Osteoblast (primary cell): ENCODE measurements at regions not wholly inside any gene's neighbourhood (a gene's known extent, or its start where the extent isn't known, plus 50 kb on each side); places are given as distances from the start of the nearest gene placed in this dataset.

Experiments
- DNase-seq: peaks from one replicate; pipeline ENCODE4 v3.0.0; 2011; ENCODE audit warnings: low spot score, mixed read lengths; ENCODE audit not compliant: insufficient read length; ENCODE audit errors: missing footprints
- H2AFZ ChIP-seq: 2 replicates; pipeline ENCODE4 v1.6.0; 2011; ENCODE audit warnings: mild to moderate bottlenecking, low read length
- H3K27ac ChIP-seq: 2 replicates; pipeline ENCODE4 v1.5.1; 2011; ENCODE audit warnings: mild to moderate bottlenecking, low read depth, low read length, moderate library complexity
- H3K27me3 ChIP-seq: 2 replicates; pipeline ENCODE4 v1.6.0; 2012; ENCODE audit warnings: mild to moderate bottlenecking, control low read depth, inconsistent platforms, low read length, moderate library complexity; ENCODE audit not compliant: insufficient read depth
- H3K36me3 ChIP-seq: 2 replicates; pipeline ENCODE4 v1.5.1; 2011; ENCODE audit warnings: mild to moderate bottlenecking, low read length, control low read depth, moderate library complexity; ENCODE audit not compliant: insufficient read depth
- H3K4me1 ChIP-seq: 2 replicates; pipeline ENCODE4 v1.5.1; 2011; ENCODE audit warnings: mild to moderate bottlenecking, low read length, control low read depth, moderate library complexity; ENCODE audit not compliant: insufficient read depth
- H3K4me2 ChIP-seq: 2 replicates; pipeline ENCODE4 v1.6.0; 2011; ENCODE audit warnings: mild to moderate bottlenecking, low read length; ENCODE audit not compliant: insufficient read depth
- H3K4me3 ChIP-seq: fragments of 200-600 bp; sonication (generic); 3 replicates; pipeline ENCODE4 v1.5.1; 2012; ENCODE audit warnings: mild to moderate bottlenecking, low read length, inconsistent platforms; ENCODE audit not compliant: insufficient read depth
- H3K79me2 ChIP-seq: 2 replicates; pipeline ENCODE4 v1.6.0; 2012; ENCODE audit warnings: mild to moderate bottlenecking, low read length, control low read depth, inconsistent platforms; ENCODE audit not compliant: insufficient read depth
- H3K9me3 ChIP-seq: 2 replicates; pipeline ENCODE4 v1.5.1; 2011; ENCODE audit warnings: low read depth, low read length, control low read depth
- H4K20me1 ChIP-seq: 2 replicates; pipeline ENCODE4 v1.6.0; 2012; ENCODE audit warnings: mild to moderate bottlenecking, low read length, control low read depth; ENCODE audit not compliant: insufficient read depth
- TF ChIP-seq, protein P1 (sequence below): IDR thresholded peaks from 2 replicates; pipeline ENCODE4 v1.5.1; 2011; ENCODE audit warnings: mild to moderate bottlenecking, low read depth, low read length, moderate library complexity; ENCODE audit errors: extremely low read depth

DNA sequence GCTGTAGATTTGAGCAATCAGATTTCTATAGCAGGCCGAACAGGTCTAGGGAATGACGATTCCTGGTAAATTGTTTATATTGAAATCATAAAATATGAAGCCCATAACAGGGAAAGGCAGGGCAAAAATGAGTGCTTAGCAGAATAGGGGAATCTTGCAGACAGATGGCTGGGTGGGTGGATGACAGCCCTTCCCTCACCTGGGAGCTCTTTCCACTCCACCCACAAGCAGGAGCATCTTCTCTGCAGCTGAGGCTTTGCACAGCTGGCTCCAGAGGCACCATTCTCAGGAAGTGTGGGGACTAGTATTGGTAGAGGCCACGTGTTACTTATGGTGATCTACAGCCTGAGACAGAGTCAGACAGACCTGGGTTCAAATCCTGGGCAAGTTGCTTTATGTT, 55.9 kb upstream of the SYN2 start:
- H3K36me3 ChIP-seq: no peaks in the 10 kb centered on the region
- DNase-seq: no peak
- H3K9me3 ChIP-seq: no peaks in the 10 kb centered on the region
- H3K27ac ChIP-seq: no peak overlapping the region
- H3K4me1 ChIP-seq: no peaks in the 10 kb centered on the region
- no peak overlapping the region for H2AFZ ChIP-seq
- no peak overlapping the region for H3K4me2 ChIP-seq
- TF ChIP-seq, protein P1, sequence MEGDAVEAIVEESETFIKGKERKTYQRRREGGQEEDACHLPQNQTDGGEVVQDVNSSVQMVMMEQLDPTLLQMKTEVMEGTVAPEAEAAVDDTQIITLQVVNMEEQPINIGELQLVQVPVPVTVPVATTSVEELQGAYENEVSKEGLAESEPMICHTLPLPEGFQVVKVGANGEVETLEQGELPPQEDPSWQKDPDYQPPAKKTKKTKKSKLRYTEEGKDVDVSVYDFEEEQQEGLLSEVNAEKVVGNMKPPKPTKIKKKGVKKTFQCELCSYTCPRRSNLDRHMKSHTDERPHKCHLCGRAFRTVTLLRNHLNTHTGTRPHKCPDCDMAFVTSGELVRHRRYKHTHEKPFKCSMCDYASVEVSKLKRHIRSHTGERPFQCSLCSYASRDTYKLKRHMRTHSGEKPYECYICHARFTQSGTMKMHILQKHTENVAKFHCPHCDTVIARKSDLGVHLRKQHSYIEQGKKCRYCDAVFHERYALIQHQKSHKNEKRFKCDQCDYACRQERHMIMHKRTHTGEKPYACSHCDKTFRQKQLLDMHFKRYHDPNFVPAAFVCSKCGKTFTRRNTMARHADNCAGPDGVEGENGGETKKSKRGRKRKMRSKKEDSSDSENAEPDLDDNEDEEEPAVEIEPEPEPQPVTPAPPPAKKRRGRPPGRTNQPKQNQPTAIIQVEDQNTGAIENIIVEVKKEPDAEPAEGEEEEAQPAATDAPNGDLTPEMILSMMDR: no peak
- no peaks in the 10 kb centered on the region for H3K27me3 ChIP-seq
- no peaks in the 10 kb centered on the region for H4K20me1 ChIP-seq
- no peak overlapping the region for H3K4me3 ChIP-seq
- H3K79me2 ChIP-seq: no peaks in the 10 kb centered on the region

DNA sequence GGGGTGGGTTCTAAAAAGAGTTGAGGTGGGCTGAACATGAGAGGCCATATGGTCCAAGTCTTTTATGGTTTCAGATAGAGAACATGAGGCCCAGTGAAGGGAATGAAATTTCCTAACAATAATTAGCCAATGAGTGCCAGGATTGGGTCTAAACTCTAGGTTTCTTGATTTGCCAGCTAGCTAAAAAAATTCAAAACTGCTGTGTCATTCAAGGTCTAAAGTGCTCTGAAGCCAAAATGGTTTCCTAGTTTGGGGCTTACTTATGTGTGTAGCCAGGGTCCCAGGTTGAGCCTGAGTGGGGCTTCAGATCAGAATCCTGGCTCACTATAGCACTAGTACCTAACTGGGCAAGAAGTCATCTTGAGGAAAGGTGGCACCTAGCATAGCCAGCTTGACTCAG, 55.3 kb upstream of the SYN2 start:
- H2AFZ ChIP-seq: no peak overlapping the region
- DNase-seq: no peak
- H3K27me3 ChIP-seq: no peaks in the 10 kb centered on the region
- H3K9me3 ChIP-seq: no peaks in the 10 kb centered on the region
- H3K79me2 ChIP-seq: no peaks in the 10 kb centered on the region
- H3K27ac ChIP-seq: no peak overlapping the region
- TF ChIP-seq, protein P1: no peak
- H3K4me3 ChIP-seq: no peak overlapping the region
- H3K4me1 ChIP-seq: no peaks in the 10 kb centered on the region
- no peak overlapping the region for H3K4me2 ChIP-seq
- no peaks in the 10 kb centered on the region for H3K36me3 ChIP-seq
- H4K20me1 ChIP-seq: no peaks in the 10 kb centered on the region

DNA sequence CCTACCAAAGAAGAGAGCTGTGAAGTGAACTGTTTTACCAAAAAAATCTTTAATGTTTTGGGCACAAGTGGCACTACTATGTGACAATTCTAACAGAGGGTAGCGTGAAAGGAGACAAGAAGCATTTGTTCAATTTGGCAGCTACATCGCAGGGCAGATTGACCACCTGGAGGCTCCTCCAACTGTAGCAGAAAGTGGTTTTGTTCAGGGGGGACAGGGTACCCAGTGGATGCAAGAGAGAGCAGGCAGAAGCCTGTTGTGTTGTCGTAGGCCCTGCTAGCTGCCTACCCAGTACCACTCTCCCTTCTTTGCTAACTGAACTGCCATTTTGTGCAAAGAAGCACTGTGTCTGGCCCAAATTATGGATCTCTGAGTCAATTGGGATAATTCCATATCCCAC, 54.8 kb upstream of the SYN2 start:
- H3K27ac ChIP-seq: no peak overlapping the region
- H3K4me1 ChIP-seq: no peaks in the 10 kb centered on the region

DNA sequence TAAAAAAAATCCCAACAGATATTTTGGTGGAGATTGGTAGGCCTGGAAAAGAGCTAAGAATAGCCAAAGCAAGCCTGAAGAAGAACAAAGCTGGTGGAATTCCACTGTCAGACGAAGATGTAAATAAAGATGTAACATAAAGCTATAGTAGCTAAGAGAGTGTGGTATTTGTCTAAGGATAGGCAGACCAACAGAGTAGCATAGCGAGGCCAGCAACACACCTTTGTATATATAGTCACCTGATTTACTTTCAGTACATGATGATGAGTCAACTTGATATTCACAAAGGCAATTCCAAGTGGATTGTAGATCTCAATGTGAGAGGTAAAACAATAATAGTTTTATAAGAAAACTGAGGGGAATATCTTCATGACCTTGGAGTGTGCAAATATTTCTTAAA, 53.6 kb upstream of the SYN2 start:
- DNase-seq: no peak
- no peaks in the 10 kb centered on the region for H3K36me3 ChIP-seq
- H3K4me2 ChIP-seq: no peak overlapping the region
- H3K9me3 ChIP-seq: no peaks in the 10 kb centered on the region
- H3K27ac ChIP-seq: no peak overlapping the region
- no peak overlapping the region for H3K4me3 ChIP-seq
- TF ChIP-seq, protein P1: no peak
- H3K27me3 ChIP-seq: no peaks in the 10 kb centered on the region
- H3K79me2 ChIP-seq: no peaks in the 10 kb centered on the region
- no peak overlapping the region for H2AFZ ChIP-seq
- no peaks in the 10 kb centered on the region for H3K4me1 ChIP-seq
- no peaks in the 10 kb centered on the region for H4K20me1 ChIP-seq

More for the DNA sequence above, 54.8 kb upstream of the SYN2 start:
- TF ChIP-seq, protein P1: no peak
- no peak for DNase-seq
- H3K79me2 ChIP-seq: no peaks in the 10 kb centered on the region
- no peak overlapping the region for H3K4me3 ChIP-seq
- H3K36me3 ChIP-seq: no peaks in the 10 kb centered on the region
- no peaks in the 10 kb centered on the region for H3K27me3 ChIP-seq
- no peaks in the 10 kb centered on the region for H3K9me3 ChIP-seq
- no peaks in the 10 kb centered on the region for H4K20me1 ChIP-seq
- H2AFZ ChIP-seq: no peak overlapping the region
- no peak overlapping the region for H3K4me2 ChIP-seq
